Bone marrow (tissue), 2 donors: ENCODE measurements at regions not wholly inside any gene's neighbourhood (a gene's known extent, or its start where the extent isn't known, plus 50 kb on each side); places are given as distances from the start of the nearest gene placed in this dataset.

Source experiments
- DNase-seq, 2 donors: peaks; one replicate each; lab custom pipeline; 2025; lab: John Stamatoyannopoulos, UW

DNA sequence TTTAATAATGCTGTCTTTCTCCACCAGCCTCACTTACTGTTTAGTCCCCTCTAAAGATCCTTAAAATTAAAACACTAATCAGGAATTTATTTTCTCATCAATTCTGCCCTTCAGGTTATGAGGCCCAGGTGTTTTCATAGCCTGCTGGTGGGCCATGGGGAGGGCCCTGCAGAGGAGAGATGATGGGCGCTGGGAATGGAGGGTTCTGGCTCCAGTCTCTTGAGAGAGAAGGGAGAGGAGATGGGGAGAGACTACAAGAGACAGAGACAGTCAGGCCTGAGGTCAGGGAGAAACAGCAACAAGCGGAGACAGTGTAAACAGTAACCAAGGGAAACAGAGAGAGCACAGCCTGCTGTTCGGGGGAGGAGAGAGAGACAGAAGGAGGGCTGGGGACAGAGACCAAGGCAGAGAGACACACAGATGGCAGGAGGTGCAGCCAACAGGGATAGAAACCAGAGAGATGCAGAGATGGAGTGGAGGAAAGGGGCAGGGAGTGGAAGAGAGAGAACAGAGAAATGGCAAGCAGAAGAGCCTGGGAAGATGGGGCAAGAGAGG, 187.3 kb upstream of the SYT13 start:
- DNase-seq = no peak

DNA sequence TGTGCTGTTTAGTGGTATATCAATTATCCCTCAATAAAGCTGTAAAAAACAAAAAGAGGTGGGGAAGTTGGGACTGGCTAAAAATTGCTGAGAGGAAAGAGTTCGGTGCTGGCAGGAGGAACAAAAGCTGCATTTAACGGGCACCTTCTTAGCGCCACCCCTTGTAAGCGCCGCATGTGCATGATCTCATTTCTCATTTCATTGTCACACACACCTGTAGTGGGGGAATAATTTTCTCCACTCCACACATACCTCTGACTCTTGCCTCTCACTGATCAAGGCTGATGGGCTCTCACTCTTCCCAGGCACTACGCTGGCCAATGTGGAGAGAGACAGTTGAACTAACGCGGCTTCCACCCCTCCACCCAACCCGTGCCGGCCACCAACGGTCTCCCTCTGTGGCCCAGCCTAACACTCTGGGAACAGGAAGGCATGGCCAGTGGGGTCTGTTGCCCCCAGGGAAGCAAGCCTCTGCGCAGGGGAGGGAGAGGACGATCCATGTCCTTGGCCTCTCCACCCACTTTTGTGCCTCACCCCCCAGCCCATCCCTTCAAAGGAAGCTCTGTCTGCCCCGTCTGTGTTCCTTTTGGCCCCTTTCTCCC, 186.7 kb upstream of the SYT13 start:
- DNase-seq = no peak

DNA sequence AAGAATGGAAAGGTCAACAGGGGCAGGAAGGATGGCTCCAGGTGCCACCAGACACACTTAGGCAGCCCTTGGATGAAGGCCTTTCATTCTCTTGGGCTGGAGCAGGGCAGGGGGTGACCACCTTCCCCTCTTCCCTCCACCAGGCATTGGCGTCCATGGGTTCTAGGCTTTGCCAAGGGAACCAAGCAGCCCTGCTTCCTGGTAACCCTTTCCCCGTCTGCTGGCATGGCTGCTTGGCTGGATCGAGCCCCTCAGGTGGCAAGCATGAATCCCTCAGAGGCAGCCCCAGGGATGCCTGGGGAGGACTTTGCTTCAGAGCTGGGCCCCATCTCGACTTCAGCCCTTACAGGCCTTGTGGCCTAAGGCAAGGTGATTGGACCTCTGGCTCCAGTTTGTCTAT, 185.1 kb upstream of the SYT13 start:
- no peak for DNase-seq

DNA sequence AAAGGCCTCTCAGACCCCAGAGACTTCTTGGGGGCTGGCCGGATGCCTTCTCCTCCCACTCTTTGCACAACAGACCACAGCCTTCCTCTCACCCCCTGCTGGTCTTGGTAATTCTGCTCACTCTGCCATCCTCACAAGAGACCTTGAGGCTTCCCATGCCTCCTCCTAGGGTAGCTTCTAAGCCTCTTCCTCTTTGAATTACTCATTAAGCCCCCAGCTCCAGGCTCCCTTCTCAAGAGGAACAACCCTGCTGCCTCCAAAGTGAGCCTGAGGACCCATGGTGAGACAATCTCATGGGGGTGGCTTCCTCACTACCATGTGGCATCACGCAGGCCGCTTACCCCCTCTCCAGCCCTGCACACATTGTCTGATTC, 184.6 kb upstream of the SYT13 start:
- DNase-seq = no peak

DNA sequence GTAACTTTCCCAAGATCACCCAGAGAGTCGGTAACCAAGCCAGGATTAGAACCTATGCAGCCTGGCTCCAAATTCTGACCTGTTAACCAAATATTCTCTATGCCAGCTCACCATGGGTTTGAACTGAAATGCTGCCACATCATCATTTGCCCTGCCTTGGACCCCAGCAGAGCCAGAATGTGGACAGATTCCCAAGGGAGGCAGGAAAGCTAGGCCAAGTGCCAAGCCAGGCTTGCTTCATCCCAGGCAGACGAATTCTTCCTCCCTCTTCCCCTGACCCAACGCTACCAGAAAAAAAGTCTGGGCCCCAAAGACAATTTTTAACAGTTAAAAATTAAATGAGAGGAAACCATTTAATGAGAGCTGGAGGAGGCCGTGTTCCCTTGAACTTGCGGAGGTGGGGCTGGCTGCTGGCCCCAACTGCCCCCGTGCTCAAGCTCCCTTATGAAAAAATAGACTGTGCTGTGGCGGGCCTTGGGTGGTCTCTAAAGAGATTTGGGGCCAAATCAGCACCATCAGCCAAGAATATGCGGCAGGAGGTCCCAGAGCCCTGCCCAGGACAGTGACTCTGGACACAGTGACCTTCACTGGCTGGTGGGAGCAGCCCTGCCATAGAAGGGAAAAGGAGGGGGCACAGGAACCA, 184.1 kb upstream of the SYT13 start:
- DNase-seq = no peak

DNA sequence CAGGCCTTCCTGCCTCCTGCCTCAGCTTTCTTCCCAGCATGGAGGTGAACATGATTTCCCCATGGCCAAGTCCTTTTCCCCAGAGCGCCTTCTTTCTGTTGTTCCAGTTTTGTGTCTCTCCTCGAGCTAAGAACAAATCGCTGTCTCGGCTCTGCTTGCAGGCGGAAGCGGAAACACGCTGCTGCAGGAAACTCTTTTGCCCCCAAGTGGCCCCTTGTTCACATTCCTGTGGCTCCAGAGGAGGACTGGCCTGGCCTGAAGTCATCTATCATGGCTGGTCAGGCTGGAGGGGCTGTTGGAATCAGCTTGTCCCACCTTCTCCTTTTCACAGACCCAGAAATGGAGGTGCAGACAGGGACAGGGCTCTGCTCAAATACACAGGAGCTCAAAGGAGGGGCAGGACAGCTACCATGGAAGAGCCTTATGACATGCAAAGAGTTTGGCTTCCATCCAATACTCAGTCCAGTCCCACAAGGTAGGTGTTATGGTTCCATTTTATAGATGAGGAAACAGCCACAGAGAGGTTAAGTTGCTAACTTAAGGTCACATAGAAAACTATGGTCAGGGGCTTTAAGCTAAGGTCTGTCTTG, 182.2 kb upstream of the SYT13 start:
- no peak for DNase-seq

DNA sequence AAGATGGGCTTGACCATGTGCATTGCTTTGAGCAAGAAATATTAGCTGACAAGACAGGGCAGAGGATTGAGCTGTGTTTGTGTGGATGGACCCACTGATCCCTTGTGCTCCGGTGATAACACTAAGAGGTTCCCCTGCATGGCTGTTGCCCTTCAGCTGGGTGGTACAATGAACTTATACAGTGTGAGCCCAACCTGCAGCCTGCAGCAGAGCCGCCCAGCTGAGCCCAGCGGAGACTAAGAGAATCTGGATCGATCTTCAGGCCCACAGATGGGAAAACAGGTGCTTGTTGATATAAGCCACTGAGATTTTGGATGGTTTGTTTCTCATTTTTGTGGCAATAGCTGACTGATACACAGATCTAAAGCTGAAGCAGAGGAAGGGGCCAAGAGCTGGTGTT, 177.4 kb upstream of the SYT13 start:
- no peak for DNase-seq

DNA sequence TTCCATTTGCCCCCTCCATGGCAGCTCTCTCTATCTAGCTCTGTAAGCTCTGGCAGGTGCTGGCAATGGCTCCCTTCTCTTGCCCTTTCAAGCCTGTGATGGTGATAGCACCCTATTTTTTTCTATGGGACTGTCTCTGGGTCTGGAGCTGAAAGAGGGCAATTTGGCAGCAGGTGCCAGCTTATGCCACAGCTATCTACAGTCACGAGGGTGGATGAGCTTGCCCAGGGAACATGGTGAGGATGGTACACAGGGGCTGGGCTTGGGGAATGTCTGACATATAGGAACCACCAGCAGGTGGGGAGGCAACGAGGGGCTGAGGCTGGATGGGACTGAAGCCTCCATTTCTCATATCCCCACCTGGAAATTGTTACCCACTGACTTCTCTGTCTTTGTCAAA, 175.4 kb upstream of the SYT13 start:
- no peak for DNase-seq

DNA sequence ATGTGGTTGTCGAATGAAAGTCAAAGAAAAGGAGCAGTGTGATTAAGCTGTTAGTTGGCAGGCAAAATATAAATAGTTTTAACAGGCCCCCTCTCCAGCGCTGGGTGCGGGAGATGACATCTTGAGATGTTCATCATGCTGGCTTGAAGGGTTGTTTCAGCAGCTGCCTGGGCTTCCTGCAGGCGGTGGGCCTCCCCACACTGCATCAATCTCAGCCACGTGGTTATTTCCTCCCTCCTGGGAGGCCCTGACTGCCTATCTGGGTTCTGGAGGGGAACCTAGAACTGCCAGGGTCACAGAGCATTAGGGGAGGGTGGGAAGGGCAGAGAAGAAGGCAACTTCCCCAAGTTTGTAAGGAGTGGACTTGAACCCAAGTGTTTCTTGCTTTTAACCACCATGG, 173.3 kb upstream of the SYT13 start:
- DNase-seq = no peak

DNA sequence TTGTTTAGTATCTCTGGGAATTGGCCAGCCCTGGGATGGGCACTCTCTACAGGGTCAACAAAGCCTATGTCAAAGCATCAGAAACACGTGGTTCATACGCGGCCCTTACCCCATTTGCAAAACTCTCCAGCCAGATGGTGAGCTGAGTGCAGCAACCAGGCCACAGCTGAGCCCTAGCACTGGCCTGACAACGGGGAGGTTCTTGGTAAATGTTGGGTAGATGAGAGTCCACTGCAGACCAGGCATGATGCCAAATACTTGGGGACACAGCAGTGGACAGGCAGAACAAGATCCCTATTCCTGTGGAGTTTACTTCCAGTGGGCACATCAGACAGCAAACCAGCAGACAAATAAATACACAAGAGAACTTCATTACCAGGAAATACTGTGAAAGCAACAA, 172.1 kb upstream of the SYT13 start:
- no peak for DNase-seq

DNA sequence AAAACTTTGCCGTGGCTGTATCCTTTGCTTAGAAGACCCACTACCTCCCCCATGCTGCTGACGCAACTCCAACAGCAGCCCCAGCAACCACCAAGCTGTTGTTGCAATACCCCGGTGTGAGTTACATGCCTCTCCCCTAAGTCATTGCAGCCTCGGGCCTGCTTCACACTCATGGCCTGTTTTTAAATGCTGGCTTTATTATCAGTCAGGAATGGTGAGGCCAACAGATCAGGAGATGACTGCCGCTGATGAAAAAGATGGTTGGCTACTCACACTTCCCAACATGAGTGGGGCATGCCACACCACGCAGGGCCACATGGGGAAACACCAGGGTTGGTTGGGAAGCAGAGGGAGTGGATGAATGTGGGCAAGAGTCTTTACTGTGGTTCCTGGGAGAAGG, 171.5 kb upstream of the SYT13 start:
- DNase-seq = no peak

DNA sequence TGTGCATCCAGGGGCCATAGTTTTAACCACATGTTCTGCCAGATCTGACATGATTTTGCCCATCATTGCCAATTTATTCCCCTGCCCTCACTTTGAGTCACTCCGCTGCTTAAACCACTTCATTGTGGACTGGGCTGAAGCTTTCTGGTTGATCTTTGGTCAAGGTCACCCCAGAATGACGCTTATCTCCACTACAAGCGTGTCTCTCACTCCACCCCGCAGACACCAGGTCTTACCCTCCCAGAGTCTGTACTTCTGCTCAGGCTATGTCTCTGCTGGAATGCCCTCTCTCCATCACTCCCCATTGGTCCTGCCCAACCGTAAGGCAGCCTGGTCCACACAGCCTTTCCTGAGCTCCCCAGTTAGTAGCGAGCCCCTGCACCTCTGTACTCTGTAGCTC, 170.5 kb upstream of the SYT13 start:
- DNase-seq = no peak

DNA sequence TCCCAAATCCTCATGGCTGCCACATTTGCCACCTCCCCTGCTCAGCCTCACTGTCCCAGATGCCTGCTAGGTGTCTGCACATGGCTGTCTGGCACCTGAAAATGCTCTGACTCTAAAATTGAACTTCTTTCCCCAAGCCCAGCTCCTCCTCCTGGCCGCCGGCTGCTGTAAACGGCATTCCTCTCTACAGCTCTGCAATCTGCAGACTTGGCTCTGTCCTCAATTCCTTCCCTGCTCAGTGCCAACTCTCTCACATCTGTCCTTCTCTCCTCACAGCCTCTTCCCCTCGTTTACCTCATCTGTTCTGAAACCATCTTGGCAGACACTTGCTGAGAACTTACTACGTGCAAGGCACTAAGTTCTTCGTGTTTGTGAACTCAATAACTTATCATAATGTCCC, 169.4 kb upstream of the SYT13 start:
- DNase-seq = no peak

DNA sequence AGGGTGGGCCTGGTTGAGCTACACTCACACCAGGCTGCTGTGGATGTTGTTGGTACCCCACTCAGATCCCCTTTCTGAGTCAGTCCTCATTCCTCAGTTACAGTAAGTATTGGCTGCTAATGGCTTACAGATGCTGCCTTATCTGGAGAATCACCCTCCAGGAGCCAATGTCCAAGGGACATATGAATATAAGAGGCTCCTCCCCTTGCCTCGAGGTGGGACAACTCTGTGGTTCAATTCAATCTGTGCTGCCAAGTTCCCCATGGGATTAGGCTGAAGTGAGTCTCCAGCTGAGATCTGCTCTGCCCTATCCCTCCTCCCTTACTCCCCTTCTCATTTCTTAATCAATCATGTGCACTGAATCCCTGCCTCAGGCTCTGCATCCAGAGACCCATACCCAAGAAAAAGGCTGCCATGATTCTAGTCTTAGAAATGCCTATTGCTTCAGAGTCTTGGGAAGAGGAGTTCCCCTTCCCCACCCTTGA, 168.8 kb upstream of the SYT13 start:
- no peak for DNase-seq

DNA sequence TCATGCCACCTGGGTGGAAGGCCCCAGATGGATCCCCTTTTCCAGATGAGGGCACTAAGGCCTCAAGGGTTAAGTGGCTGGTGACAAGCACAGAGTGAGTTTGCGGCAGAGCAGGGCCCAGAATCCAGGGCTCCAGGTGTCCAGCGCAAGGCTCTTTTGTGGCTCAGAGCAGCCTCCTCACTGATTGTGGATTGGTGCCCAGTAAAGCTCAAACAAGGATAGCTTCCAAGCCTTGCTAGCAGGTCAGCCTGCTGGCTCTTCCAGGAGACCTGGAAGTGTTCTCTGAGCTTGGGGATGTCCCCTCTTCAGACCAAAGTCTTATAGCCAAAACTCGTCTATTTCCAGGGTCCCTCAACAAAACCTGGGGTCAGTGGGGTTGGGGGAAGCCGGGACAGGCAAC, 167.6 kb upstream of the SYT13 start:
- DNase-seq = no peak

DNA sequence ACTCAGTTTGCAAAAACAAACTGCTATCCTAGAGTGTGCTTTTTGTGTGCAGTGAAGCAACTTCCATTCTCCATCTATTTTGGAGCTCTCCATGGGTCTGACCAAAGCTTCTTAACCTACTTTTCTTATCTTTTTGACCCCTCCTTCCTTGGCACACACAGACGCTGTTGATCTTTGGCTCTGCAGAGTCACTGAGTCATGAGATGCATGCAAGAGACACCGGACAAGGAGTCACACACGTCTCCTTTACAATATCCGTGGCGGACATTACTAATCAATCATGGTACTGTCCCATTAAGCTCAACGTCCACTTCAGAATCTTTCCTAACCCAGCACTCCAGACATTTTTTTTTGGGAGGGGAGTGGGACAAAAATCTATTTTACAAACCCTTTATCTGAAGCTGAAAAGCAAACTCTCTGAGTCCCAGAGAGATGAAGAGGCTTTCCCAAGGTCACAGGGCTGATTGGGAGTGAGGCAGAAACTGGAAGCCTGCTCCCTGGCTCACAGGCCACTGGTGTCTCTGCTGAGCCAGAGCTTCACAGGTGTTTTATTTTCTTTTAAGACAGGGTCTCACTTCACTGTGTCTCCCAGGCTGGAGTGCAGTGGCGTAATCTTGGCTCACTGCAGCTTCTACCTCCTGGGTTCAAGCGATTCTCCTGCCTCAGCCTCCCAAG, 165.8 kb upstream of the SYT13 start:
- no peak for DNase-seq

DNA sequence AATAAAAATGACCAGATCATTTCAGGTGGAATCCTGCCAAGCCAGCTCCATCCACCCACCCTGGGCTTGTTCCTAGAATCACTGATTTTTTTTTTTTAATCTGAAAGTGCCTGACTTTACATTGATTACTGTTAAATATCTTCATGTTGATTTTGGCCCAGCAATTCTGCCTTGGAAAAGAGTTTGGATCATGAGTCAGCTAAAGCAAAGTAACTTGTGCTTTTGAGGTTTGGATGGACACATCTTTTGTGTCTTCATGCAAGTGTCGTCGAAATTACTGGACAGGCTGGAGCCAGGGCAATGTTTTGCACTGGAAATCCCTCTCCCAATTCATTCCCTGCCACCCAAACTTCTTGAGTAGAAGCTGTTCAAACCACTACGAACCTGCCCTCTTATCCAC, 164.0 kb upstream of the SYT13 start:
- DNase-seq = no peak

DNA sequence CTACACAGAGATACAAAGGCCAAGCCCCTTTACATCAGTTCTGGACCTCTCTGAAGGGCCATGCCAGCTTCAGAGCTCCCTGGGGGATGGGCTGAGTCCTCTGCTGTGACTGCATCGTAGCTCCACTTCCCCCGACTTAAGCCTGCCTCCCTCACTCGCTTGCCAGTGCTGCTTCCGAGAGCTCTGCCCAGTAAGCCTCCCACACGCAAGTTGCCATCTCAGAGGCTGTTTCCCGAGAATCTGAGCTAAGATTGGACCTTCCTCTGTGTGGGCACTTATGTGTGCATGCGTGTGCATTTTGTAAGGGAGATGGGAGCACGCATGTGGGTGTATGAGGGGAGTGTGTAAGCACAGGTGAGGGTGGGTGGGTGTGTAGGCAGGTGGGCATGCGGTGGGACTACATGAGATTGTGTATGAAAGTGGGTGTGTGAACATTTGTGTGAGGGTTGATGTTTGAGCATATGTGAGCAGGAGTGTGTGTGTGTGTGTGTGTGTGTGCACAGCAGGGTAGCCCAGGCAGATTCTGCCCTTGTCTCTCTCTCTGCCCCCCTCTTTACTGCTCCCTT, 163.0 kb upstream of the SYT13 start:
- DNase-seq = no peak

DNA sequence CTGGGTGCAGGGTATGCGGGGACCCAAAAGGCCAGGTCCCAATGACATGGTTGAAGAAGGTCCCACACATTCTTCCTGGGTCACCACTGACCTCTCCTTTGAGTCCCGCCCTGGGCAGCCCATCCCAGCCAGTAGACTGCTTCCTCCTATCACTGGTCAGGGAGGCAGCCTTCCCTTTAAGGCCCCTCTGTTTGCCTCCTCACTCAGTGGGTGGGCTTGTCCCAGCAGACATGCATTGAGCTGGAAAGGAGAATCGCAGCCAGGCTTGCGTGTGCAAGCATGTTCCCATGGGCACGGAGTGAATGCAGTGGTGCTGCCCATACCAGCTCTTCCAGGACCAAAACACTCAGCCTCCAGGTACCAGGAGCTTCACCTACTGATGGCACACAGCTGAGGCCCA, 162.4 kb upstream of the SYT13 start:
- no peak for DNase-seq

DNA sequence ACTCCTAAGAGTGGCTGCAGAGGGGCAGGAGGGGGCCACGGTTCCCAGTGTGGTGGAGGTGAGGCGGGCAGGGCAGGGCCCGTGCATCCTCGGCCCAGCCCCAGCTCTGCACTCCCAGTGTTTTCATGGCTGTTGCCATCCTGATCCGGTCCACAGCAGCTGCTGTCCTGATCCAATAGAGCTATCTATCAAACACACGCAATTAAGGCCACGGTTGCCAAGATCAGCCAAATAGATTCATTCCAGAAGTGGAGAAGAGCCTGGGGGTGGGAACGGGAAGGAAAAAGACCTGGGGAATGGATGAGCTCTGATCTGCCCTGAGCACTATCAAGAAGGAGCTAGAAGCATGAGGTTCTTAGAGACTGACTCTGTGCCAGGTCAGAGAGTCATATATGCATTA, 160.9 kb upstream of the SYT13 start:
- DNase-seq = no peak

DNA sequence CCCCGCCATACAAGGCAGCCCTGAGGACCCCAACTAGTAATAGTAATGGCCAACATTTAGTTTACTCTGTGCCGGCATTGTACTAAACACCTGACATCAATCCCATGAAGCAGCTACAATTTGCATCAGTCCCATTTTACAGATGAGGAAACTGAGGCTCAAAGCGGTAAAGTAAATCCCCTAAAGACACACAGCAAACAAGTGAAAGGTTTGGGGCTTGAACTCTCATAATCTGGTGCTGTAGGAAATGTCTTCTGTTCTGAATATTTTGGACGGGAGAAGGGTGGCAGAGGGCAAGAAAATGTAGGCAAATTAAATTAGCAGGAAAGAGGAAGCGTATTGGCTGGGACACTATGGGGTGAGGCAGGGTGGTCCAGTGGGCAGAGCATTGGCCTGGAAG, 160.3 kb upstream of the SYT13 start:
- no peak for DNase-seq

DNA sequence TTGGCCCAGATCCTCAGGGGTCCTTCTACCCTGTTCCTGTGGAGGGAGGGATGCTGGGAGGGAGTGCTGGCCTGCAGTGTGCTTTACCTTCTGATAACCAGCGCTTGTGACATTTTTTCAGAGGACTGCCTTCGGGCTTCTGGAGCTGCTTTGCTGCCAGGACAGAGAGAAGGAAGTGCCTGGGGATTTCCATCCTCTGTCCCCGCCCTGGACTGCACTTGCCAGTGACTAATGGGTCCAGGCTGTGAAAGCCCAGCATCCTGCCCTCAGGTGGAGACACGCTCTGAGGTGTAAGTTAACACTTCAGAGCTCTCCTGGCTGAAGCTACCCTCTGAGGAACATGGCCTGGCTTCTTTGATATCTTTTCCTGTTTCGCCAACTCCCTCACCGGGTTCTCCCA, 158.7 kb upstream of the SYT13 start:
- DNase-seq = no peak

DNA sequence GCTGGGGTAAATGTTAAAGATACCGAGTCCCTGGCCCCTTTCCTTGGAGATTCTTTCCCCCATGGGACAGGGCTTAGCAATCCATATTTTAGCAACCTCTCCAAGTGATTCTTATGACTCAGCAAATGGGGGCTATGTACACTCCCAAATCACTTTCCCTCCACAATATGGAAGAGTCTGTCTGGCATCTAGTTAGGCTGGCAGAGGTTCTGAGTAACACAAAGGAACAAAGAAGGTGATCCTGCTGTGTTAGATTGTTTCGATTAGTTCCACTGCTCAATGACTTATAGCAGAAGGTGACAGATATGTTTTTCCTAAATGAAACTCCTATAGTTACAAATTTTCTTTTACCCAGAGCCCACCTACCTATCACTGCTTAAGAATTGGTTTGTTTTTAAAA, 154.0 kb upstream of the SYT13 start:
- DNase-seq = no peak
